ENCODE measurements at regions not wholly inside any gene's neighbourhood (a gene's known extent, or its start where the extent isn't known, plus 50 kb on each side); places are given as distances from the start of the nearest gene placed in this dataset.

DNA sequence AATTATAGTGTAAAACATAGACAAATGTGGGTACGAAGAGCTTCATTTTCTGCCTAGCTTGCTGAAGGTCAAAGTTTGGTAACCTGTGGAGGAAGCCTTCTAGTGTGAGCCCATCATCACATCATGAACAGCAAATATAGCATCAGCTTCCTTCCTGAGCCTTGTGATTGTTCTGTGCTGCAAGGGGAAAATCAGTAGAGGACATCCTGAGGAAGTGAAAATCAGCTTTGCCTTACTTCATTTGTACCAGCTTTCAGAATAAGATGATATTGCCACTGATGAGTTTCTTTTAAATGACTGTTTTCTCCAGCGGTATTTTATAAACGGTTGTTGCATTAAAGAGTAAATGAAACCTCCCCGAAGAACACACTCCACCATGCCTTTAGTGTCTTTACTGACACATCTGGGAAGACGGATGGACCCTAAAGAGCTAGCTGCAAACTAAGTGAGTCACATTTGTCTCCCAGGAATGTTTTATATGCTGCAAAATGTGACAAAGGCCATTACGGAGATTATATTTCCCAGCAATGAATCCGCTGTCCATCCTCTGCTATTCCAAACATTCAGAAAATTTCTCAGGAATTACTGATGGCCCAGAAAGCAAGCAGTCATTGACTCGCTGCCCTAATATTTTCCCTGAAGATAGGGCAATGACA is 1272.8 kb downstream of the SUCLG1 start:
- TF ChIP-seq CTCF (IDR thresholded peaks at IDR 0.05) (no peak), ZFX (IDR thresholded peaks at IDR 0.05; ENCODE audit: borderline replicate concordance) (no peak)

Measured in 22Rv1 (cell line).